GM19023 (cell line): ENCODE measurements at regions not wholly inside any gene's neighbourhood (a gene's known extent, or its start where the extent isn't known, plus 50 kb on each side); places are given as distances from the start of the nearest gene placed in this dataset.

Experiments
- ATAC-seq: cut with Tn5 transposase; IDR thresholded peaks from one replicate; pipeline ENCODE4 v1.9.1; 2021; ENCODE audit warnings: mild to moderate bottlenecking, moderate library complexity; ENCODE audit not compliant: unreplicated experiment

DNA sequence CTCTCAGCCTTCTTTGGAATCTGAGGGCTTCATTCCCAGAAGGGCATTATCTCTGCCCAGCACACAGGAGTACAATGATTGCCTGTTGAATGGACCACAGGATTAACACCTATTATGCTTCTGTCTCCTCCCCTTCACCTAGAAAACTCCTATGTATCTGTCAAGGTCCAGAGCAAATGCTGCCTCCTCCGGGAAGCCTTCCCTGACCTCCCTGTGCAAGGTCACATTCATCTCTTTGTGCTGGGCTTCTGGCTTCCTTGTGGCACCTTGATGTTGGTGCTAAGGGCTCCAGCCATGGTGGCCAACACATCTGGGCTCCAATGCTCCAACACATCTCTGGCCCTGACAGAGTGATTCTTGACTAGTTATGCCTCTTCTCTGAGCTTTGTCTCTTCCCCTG is 49.9 kb upstream of the ATP2B2 start:
- ATAC-seq = no peak

DNA sequence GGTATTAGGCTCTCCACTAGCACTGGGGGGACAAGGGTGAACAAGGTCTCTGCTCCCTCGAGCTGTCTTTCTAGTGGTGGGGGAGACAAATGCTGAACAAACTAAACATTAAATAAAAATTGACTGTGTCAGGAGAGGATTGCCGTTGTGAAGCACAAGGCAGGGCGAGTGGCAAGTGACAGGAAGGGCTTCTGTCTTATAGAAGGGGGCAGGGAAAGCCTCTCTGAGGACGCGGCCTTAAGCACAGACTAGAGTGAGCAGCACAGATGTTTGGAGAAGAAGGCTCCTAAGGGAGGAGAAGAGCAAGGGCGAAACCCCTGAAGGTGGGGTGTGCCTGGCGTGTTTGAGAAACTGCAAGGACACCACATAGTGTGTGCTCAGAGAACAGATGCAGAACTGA is 50.9 kb upstream of the ATP2B2 start:
- ATAC-seq = no peak

GRCh38 chr3:10557250-10557649 is 51.9 kb upstream of the ATP2B2 start:
- ATAC-seq = no peak

- no peak for ATAC-seq
Observed at GRCh38 chr3:10557781-10558373, 52.5 kb upstream of the ATP2B2 start.

- ATAC-seq = no peak
Observed at GRCh38 chr3:10558736-10559135, 53.4 kb upstream of the ATP2B2 start.

DNA sequence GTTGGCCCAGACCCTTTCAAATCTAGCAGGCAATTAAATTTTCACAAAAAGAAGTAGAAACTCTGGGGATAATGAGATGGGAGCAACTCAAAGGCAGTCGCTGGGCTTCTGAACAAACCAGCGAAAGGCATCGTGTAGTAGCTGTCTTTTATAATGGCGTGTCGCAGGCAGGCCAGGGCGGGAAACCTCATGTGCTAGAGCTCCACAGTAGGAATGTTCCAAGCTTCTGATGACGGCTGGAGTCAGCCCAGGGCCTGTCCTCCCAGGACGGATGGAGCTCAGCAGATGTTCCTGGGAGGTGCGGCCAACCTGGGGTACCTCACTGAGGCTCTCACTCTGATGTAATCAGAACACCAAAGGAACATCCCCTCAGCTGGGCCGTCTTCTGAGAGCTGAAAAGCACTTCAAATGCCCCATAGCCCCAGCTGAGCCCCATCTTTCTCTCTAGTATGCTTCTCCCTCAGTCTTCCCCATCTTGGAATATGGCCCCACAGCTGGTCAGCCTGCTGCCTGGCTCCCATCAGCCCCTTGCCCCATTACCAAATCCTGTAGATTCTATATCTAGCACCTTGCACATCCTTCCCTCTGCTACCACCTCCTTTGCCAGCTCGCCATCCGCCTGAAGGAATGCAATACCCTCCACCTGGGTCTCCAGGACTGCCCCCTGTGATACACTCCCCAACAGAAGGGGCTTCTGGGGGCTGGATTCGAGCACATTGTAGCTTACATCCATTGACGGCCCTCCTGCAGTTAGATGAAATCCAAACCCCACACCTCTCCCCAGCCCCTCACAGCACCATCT is 54.9 kb upstream of the ATP2B2 start:
- ATAC-seq = no peak

GRCh38 chr3:10561162-10561945 is 56.0 kb upstream of the ATP2B2 start:
- ATAC-seq = no peak

GRCh38 chr3:10561946-10562560 is 56.7 kb upstream of the ATP2B2 start:
- ATAC-seq = no peak

- no peak for ATAC-seq
Observed at GRCh38 chr3:10563396-10563795, 58.0 kb upstream of the ATP2B2 start.

DNA sequence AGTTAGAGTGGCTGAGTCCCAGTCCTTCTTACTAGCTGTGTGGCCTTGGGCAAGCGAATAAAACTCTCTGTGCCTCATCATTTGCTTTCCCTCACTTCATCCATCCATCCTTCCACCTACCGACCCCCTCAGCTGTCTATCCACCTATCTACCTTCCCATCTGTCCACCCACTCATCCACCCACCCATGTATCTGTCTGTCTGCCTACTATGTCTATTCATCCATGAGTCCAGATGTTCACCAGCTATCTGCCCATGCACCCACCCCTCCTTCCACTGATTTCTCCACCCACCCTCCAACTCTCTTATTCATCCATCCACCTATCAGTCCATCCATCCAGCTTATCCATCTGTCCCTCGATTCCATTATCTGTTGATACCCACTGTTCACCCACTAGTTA is 60.4 kb upstream of the ATP2B2 start:
- no peak for ATAC-seq

GRCh38 chr3:10566451-10566850 is 61.1 kb upstream of the ATP2B2 start:
- no peak for ATAC-seq

DNA sequence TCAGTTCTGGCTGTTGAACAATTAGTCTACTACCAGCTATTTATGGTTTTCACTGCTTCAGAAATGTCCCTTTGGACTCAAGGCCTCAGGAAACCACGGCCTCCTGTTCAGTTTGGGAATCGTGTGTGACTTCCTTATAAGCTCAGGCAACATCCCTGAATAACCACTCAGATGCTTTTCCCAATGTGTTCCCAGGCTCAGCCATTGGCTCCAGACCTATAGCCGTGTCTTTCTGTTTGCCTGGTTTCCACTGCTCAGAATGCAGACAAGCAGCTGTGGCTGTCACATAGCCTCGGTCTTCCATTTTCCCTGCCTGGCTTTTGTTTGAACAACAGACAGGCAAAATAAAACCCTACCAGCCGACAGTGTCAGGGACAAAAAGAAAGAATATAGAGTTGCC is 63.2 kb upstream of the ATP2B2 start:
- ATAC-seq = no peak

DNA sequence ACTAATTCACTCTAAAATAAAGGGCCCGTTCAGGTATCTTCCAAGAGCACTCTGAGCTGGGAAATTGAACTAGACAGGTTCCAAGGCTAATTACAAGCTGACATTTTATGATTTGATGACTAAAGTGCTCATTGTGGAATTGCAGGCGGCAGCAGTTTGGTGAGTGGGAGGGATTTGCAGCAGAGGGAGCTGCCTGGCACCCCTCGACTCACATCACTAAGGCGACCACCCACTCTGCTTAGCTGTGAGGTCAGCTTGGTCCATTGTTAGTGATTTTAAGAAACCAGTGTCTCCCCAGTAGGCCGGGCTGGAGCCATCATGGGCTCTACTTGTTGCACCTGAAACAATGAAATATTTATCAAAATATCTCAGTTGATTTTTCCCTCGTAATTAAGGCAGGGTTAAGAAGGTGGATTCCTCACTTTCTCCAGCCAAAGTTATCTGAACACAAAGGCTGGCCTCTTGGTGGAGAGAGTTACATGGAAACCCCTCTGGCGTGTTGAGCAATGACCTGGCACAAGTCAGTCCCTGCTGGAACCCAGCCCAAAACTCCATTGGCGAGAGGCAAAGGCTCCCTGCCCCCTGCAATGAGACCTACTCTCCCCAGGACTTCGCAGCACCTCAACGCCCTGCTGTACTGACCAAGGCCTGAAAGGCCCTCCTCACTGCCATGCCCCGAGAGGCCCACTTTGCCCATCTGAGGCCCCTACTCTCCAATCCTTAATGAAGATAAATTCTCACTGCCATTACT is 65.0 kb upstream of the ATP2B2 start:
- ATAC-seq = no peak

DNA sequence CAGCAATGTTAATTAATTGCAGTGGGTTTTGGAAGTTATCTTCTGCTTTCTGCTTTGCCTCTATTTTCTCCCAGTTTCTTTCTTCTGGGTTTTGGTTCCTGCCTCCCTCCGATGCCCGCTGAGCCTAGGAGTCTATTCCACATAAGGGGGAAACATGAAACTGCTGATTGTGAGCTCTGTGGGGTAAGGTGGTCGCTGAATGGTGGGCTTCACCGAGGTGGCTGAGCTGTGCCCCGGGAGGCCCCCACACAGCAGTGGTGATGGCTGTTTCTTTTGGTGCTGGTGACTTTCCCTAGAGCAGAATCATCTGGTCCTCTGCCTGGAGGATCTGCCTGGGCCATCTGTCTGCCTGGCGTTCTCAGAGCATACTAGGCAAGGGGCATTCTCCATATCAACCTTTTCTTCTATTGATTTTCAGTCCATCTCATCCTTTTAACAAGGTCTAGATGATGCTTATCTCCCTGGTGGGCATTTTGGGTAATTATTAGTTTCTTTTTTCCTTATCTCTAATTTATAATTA is 68.8 kb upstream of the ATP2B2 start:
- no peak for ATAC-seq

GRCh38 chr3:10575601-10576160 is 70.3 kb upstream of the ATP2B2 start:
- ATAC-seq = no peak

DNA sequence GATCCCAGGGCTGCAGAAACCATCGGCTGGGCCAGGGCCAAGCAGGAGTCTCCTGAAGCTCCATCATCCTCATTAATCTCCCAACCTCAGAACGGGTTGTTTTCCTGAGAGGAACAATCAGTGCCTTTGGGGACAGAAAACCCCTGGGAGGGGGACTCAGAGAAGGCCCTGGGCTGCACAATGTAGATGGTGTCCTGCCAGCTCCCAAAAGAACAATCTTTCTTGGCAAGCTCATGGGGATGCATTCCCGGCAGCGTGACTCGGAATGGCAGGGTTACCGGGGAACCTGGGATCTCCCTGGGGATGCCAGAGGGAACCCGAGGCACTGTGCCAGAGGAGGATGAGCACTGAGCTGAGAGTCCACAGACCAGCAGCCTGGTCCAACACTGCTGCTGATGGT is 72.1 kb upstream of the ATP2B2 start:
- no peak for ATAC-seq

DNA sequence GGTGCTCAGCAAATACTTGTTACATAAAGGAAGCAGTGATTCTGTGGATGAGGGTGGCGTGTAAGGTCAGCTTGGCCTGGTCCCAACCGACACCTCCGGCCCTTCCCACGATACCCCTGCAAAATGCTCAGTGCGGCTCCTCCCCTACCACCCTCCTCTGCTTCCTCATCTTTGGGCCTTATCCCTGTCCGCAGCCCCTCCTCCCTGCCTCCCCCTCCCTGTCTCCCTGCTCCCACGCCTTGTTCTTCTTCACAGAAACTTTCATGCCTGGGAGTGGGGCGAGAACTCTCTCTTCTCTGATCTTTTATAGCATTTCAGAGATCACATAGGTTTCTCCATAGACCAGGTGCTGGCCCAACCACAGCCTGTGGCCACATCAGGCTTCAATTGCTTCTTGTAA is 75.0 kb upstream of the ATP2B2 start:
- ATAC-seq = no peak

DNA sequence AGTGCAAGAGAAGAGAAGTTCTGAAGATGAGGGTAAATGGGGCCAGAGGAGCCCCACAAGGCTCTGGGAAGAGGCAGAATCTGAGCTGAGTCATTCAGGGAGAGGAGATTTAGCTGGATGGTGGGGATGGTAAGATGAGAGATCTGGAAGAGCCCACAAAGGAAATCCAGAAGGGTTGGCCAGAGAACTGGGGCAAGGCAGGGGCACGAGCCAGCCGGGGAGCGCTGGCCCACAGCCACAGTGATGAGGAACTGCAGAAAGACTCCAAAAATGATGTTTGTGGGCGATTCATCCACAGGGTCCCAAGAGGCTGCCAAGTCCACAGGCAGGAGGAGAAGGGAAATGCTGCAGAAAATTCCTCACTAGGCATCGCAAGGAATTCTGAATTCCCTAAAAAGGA is 75.9 kb upstream of the ATP2B2 start:
- ATAC-seq = no peak

DNA sequence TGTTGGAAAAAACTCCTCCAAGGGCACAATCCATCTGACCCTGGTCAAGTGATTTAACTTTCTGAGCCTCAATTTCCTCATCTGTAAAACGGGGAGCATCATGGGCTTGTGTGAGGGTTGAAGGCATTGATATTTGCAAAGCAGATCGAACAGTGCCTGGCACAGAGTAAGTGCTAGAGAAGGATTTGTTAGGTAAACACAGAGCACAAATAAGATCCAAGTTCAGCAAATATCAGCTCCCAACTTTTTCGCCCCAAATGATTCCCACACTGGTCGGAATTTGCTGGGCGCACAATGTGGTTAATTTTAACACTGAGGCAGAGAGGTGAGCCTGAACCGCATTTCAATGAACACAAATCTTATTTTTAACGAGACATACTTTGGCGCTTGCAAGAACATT is 76.3 kb upstream of the ATP2B2 start:
- no peak for ATAC-seq

- no peak for ATAC-seq
Observed at GRCh38 chr3:10582733-10583132, 77.3 kb upstream of the ATP2B2 start.
